ENCODE measurements at regions not wholly inside any gene's neighbourhood (a gene's known extent, or its start where the extent isn't known, plus 50 kb on each side); places are given as distances from the start of the nearest gene placed in this dataset.
A peak's percentile ranks its signal among the peaks of the same experiment; 100 is the strongest.
"Not testable (repeated sequence)": the region's sequence is repeated elsewhere in the genome, so short reads cannot be mapped to it uniquely, and the experiment has no call there.

DNA sequence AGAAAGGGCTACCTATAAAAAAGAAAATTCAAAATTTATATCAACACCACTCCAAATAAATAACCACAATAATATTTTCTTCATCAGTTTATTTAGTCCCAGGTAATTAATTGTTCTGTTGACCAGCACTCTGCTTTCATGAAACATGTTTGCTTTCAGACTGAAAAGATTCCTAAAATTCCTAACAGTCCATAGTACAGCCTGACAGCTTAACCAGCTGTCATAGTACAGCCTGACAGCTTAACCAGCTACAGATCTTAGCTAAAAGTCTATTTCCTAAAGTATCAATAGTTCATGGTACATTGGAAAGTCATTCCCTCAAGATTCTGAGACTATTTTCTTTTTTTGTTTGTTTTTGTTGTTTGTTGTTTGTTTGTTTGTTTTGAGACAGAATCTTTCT, 144.1 kb upstream of the DDX53 start:
- no peak for DNase-seq

GRCh38 chrX:22859642-22860041, 140.1 kb upstream of the DDX53 start:
- no peak for DNase-seq

DNA sequence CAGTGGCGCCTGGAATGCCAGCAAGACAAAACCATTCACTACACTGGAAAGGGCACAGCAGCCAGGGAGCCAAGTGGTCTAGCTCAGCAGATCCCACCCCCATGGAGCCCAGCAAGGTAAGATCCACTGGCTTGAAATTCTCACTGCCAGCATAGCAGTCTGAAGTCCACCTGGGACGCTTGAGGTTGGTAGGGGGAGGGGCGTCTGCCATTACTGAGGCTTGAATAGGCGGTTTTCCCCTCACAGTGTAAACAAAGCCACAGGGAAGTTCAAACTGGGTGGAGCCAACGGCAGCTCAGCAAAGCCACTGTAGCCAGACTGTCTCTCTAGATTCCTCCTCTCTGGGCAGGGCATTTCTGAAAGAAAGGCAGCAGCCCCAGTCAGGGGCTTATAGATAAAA, 133.0 kb upstream of the DDX53 start:
- DNase-seq: not testable (repeated sequence)

- DNase-seq: no peak
Observed at GRCh38 chrX:22882543-22882942, 117.2 kb upstream of the DDX53 start.

GRCh38 chrX:22889819-22890218, 109.9 kb upstream of the DDX53 start:
- no peak for DNase-seq

DNA sequence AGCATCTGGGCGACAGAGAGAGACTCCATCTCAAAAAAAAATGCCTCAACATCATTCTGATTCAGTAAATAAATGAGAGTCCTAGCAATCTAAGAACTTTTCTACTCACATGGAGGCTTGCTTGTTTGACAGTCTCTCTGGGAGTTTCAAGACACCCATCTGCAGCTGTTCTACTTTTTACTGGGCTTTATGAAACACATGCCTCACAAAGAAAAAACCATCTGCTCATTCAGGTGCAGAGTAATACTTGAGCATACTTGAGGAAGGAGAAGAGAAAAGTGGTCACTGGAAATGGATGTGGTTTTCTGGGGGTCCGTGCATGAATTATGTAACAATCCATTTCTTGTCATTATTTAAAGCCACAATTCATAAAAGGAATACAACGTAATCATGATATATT, 87.1 kb upstream of the DDX53 start:
- DNase-seq: no peak

- DNase-seq: peak; percentile 22
Observed at GRCh38 chrX:22922961-22923360, 76.8 kb upstream of the DDX53 start.

GRCh38 chrX:22934640-22935039, 65.1 kb upstream of the DDX53 start:
- DNase-seq: no peak

- no peak for DNase-seq
Observed at GRCh38 chrX:22944945-22945344, 54.8 kb upstream of the DDX53 start.
